SK-N-SH (cell line): ENCODE measurements at regions not wholly inside any gene's neighbourhood (a gene's known extent, or its start where the extent isn't known, plus 50 kb on each side); places are given as distances from the start of the nearest gene placed in this dataset.

Source experiments
- CTCF ChIA-PET: fragments of 300-600, 350-600 bp; formaldehyde crosslinking; extraction: SDS; loops from one replicate; lab custom pipeline; 2021; lab: Yijun Ruan, JAX
- POLR2A ChIA-PET: fragments of 350-600 bp; sonication (Branson Sonifier 250); formaldehyde crosslinking; extraction: SDS; loops from one replicate; lab custom pipeline; 2020; ENCODE audit warnings: antibody characterized with exemption, inconsistent platforms; lab: Yijun Ruan, JAX
- DNase-seq: peaks from one replicate; pipeline ENCODE4 v3.0.0; 2012
- H2AFZ ChIP-seq: fragments of 200-600 bp; sonication (generic); 2 replicates; pipeline ENCODE4 v1.8.1; 2016; ENCODE audit warnings: antibody characterized with exemption, mild to moderate bottlenecking, low read depth
- H3F3A ChIP-seq: fragments of 200-600 bp; sonication (generic); replicated peaks from 2 replicates; pipeline ENCODE3; 2016; ENCODE audit warnings: antibody characterized with exemption, mild to moderate bottlenecking; ENCODE audit not compliant: insufficient read depth
- H3K27ac ChIP-seq, 2 experiments: fragments of 200-500 bp in 1 of 2; fragments of 200-600 bp in 1 of 2; sonication (Bioruptor generic) in 1 of 2; sonication (generic), shearing (Covaris generic) in 1 of 2; 2 replicates each; pipeline versions ENCODE4 v1.5.1 to v1.6.1; 2014 to 2016; ENCODE audit warnings: low read depth in 2 of 2, inconsistent platforms in 1 of 2, low read length in 1 of 2, mild to moderate bottlenecking in 1 of 2, mixed read lengths in 1 of 2
- H3K27me3 ChIP-seq: fragments of 200-600 bp; sonication (generic), shearing (Covaris generic); 2 replicates; pipeline ENCODE4 v1.6.1; 2016; ENCODE audit warnings: mixed run types; ENCODE audit not compliant: insufficient read depth
- H3K36me3 ChIP-seq, 2 experiments: fragments of 200-500 bp in 1 of 2; fragments of 200-600 bp in 1 of 2; sonication (Bioruptor generic) in 1 of 2; sonication (generic) in 1 of 2; replicated peaks in 1 of 2; 2 replicates each; pipeline versions ENCODE3 to v1.5.1; 2014 to 2016; ENCODE audit warnings: low read length in 1 of 2, mild to moderate bottlenecking in 1 of 2; ENCODE audit not compliant: insufficient read depth in 2 of 2, control insufficient read depth in 1 of 2
- H3K4me1 ChIP-seq, 2 experiments: fragments of 200-500 bp in 1 of 2; fragments of 200-600 bp in 1 of 2; sonication (Bioruptor generic) in 1 of 2; sonication (generic), shearing (Covaris generic) in 1 of 2; 2 replicates each; pipeline versions ENCODE4 v1.5.1 to v1.6.1; 2014 to 2016; ENCODE audit warnings: low read depth in 1 of 2, low read length in 1 of 2, mixed run types in 1 of 2; ENCODE audit not compliant: insufficient read depth in 2 of 2, control insufficient read depth in 1 of 2
- H3K4me2 ChIP-seq: fragments of 200-600 bp; sonication (generic), shearing (Covaris generic); 2 replicates; pipeline ENCODE4 v1.6.1; 2017; ENCODE audit warnings: mixed run types
- H3K4me3 ChIP-seq, 2 experiments: fragments of 200-500 bp in 1 of 2; fragments of 200-600 bp in 1 of 2; sonication (Bioruptor generic) in 1 of 2; sonication (generic), shearing (Covaris generic) in 1 of 2; 2 replicates each; pipeline versions ENCODE4 v1.5.1 to v1.8.1; 2014 to 2016; ENCODE audit warnings: low read depth in 2 of 2, inconsistent platforms in 1 of 2, low read length in 1 of 2, mild to moderate bottlenecking in 1 of 2, mixed read lengths in 1 of 2, moderate library complexity in 1 of 2
- H3K79me2 ChIP-seq: fragments of 200-600 bp; sonication (generic); 2 replicates; pipeline ENCODE4 v1.8.1; 2017; ENCODE audit warnings: mild to moderate bottlenecking; ENCODE audit not compliant: insufficient read depth
- H3K9ac ChIP-seq: fragments of 200-600 bp; sonication (generic); 2 replicates; pipeline ENCODE4 v1.6.1; 2017; ENCODE audit warnings: mixed run types
- H3K9me2 ChIP-seq: fragments of 200-600 bp; sonication (generic); 2 replicates; pipeline ENCODE4 v1.6.1; 2017; ENCODE audit warnings: mixed run types
- H3K9me3 ChIP-seq: fragments of 200-600 bp; sonication (generic); 2 replicates; pipeline ENCODE4 v1.6.1; 2017; ENCODE audit warnings: mixed run types, mild to moderate bottlenecking, moderate library complexity
- H4K20me1 ChIP-seq: fragments of 200-600 bp; sonication (generic); 2 replicates; pipeline ENCODE4 v1.6.1; 2017; ENCODE audit warnings: mild to moderate bottlenecking, mixed run types; ENCODE audit not compliant: insufficient read depth
- CHD2 ChIP-seq: fragments of 150-350 bp; IDR thresholded peaks from 2 replicates; pipeline ENCODE4 v1.6.1; 2018; ENCODE audit warnings: low read length; ENCODE audit not compliant: partially characterized antibody
- EP300 ChIP-seq, 2 experiments: IDR thresholded peaks; 2 replicates each; pipeline versions ENCODE4 v1.4.0 to v1.6.1; 2012; ENCODE audit warnings: borderline replicate concordance in 1 of 2, low read depth in 1 of 2, low read length in 1 of 2
- EZH2phosphoT487 ChIP-seq: fragments of 200-600 bp; sonication (generic); IDR thresholded peaks from 2 replicates; pipeline ENCODE4 v1.6.1; 2017; ENCODE audit warnings: low read depth, mixed run types, mild to moderate bottlenecking, antibody characterized with exemption, moderate library complexity, borderline replicate concordance
- FOSL2 ChIP-seq: IDR thresholded peaks from 2 replicates; pipeline ENCODE4 v1.4.0; 2012; ENCODE audit warnings: low read depth, mild to moderate bottlenecking, moderate library complexity, borderline replicate concordance
- FOXJ3 ChIP-seq: sonication (generic); formaldehyde crosslinking; IDR thresholded peaks from 2 replicates; pipeline ENCODE4 v1.5.1; 2020; ENCODE audit warnings: mild to moderate bottlenecking, missing genetic modification reagents
- FOXM1 ChIP-seq: IDR thresholded peaks from 2 replicates; pipeline ENCODE4 v1.4.0; 2012; ENCODE audit warnings: low read depth, mild to moderate bottlenecking
- GABPA ChIP-seq: IDR thresholded peaks from 2 replicates; pipeline ENCODE4 v1.4.0; 2012; ENCODE audit warnings: low read depth, mild to moderate bottlenecking
- GATA2 ChIP-seq: sonication (generic); formaldehyde crosslinking; IDR thresholded peaks from 2 replicates; pipeline ENCODE4 v1.5.0; 2020; ENCODE audit warnings: mild to moderate bottlenecking, missing genetic modification reagents
- MEF2A ChIP-seq: IDR thresholded peaks from 2 replicates; pipeline ENCODE4 v1.4.0; 2012; ENCODE audit warnings: low read depth, borderline replicate concordance
- RAD21 ChIP-seq: IDR thresholded peaks from 2 replicates; pipeline ENCODE4 v1.6.1; 2012; ENCODE audit warnings: mild to moderate bottlenecking, low read length
- RCOR1 ChIP-seq: fragments of 150-350 bp; IDR thresholded peaks from 2 replicates; pipeline ENCODE4 v1.6.1; 2017; ENCODE audit warnings: antibody characterized with exemption, low read length
- RFX5 ChIP-seq: IDR thresholded peaks from 2 replicates; pipeline ENCODE4 v1.6.1; 2012; ENCODE audit warnings: mild to moderate bottlenecking, improper control_type of control experiment, low read length
- RXRA ChIP-seq: IDR thresholded peaks from 2 replicates; pipeline ENCODE4 v1.4.0; 2012; ENCODE audit warnings: low read depth, mild to moderate bottlenecking, borderline replicate concordance
- SMC3 ChIP-seq: IDR thresholded peaks from 2 replicates; pipeline ENCODE4 v1.6.1; 2012; ENCODE audit warnings: low read depth, low read length, improper control_type of control experiment
- TAF1 ChIP-seq: IDR thresholded peaks from 2 replicates; pipeline ENCODE4 v1.6.1; 2012; ENCODE audit warnings: low read depth, mild to moderate bottlenecking, low read length, moderate library complexity, borderline replicate concordance
- TEAD4 ChIP-seq: IDR thresholded peaks from 2 replicates; pipeline ENCODE4 v1.4.0; 2012; ENCODE audit warnings: mild to moderate bottlenecking, borderline replicate concordance; ENCODE audit not compliant: insufficient read depth
- WGBS: methylation state at CpG from one replicate; pipeline ENCODE4 v1.1.6; 2017; ENCODE audit warnings: low lambda C conversion rate; 5-methylcytosine and 5-hydroxymethylcytosine counted together
- TF ChIP-seq, protein P1 (sequence below): fragments of 150-350 bp; IDR thresholded peaks from 2 replicates; pipeline ENCODE4 v1.6.1; 2017; ENCODE audit warnings: antibody characterized with exemption, low read length, low read depth, borderline replicate concordance
- TF ChIP-seq, protein P2 (sequence below): IDR thresholded peaks from 2 replicates; pipeline ENCODE4 v1.6.1; 2012; ENCODE audit warnings: mild to moderate bottlenecking, low read depth, low read length, moderate library complexity
- TF ChIP-seq, protein P3 (sequence below): fragments of 200-600 bp; sonication (generic); IDR thresholded peaks from 2 replicates; pipeline ENCODE4 v1.6.1; 2017; ENCODE audit warnings: antibody characterized with exemption, mild to moderate bottlenecking, moderate library complexity

- no peaks in the 10 kb centered on the region for H3K79me2 ChIP-seq
- no peaks in the 10 kb centered on the region; a peak in 1 of 4 replicates for H3K4me1 ChIP-seq
- H3K9me2 ChIP-seq = no peaks in the 10 kb centered on the region
- no peaks in the 10 kb centered on the region for H3K27me3 ChIP-seq
- CTCF ChIA-PET = interaction anchor here (1.0 to 2.1 kb wide), 3 partner anchors 9 to 14 kb away, joined by 3 to 9 read pairs (median 3); no protein-coding TSS in a partner anchor
- no peaks in the 10 kb centered on the region for H3F3A ChIP-seq
- no peaks in the 10 kb centered on the region for H3K9me3 ChIP-seq
- no peak overlapping the region for H3K4me3 ChIP-seq
- 27% methylated on average over 2 of the region's 2 CpGs for WGBS
- no peak for DNase-seq
- no peak overlapping the region; a peak in 1 of 4 replicates for H3K27ac ChIP-seq
- POLR2A ChIA-PET = no interaction called here
- no peaks in the 10 kb centered on the region for H3K36me3 ChIP-seq
- H4K20me1 ChIP-seq = no peaks in the 10 kb centered on the region
- TF ChIP-seq MEF2A (no peak), GATA2 (CRISPR knock-in tag) (no peak), RCOR1 (no peak), TAF1 (no peak), SMC3 (no peak), CHD2 (no peak), FOSL2 (no peak), FOXJ3 (CRISPR knock-in tag) (no peak), RXRA (no peak), GABPA (no peak), FOXM1 (no peak), RFX5 (no peak), EP300 (IDR thresholded peaks at IDR 0.05; ENCODE audit: borderline replicate concordance in 1 of 2, low read depth in 1 of 2, low read length in 1 of 2) (no peak), TEAD4 (no peak), EZH2phosphoT487 (no peak), RAD21 (no peak)
- TF ChIP-seq, protein P1, sequence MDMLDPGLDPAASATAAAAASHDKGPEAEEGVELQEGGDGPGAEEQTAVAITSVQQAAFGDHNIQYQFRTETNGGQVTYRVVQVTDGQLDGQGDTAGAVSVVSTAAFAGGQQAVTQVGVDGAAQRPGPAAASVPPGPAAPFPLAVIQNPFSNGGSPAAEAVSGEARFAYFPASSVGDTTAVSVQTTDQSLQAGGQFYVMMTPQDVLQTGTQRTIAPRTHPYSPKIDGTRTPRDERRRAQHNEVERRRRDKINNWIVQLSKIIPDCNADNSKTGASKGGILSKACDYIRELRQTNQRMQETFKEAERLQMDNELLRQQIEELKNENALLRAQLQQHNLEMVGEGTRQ = no peak
- TF ChIP-seq, protein P2, sequence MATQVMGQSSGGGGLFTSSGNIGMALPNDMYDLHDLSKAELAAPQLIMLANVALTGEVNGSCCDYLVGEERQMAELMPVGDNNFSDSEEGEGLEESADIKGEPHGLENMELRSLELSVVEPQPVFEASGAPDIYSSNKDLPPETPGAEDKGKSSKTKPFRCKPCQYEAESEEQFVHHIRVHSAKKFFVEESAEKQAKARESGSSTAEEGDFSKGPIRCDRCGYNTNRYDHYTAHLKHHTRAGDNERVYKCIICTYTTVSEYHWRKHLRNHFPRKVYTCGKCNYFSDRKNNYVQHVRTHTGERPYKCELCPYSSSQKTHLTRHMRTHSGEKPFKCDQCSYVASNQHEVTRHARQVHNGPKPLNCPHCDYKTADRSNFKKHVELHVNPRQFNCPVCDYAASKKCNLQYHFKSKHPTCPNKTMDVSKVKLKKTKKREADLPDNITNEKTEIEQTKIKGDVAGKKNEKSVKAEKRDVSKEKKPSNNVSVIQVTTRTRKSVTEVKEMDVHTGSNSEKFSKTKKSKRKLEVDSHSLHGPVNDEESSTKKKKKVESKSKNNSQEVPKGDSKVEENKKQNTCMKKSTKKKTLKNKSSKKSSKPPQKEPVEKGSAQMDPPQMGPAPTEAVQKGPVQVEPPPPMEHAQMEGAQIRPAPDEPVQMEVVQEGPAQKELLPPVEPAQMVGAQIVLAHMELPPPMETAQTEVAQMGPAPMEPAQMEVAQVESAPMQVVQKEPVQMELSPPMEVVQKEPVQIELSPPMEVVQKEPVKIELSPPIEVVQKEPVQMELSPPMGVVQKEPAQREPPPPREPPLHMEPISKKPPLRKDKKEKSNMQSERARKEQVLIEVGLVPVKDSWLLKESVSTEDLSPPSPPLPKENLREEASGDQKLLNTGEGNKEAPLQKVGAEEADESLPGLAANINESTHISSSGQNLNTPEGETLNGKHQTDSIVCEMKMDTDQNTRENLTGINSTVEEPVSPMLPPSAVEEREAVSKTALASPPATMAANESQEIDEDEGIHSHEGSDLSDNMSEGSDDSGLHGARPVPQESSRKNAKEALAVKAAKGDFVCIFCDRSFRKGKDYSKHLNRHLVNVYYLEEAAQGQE = no peak
- TF ChIP-seq, protein P3, sequence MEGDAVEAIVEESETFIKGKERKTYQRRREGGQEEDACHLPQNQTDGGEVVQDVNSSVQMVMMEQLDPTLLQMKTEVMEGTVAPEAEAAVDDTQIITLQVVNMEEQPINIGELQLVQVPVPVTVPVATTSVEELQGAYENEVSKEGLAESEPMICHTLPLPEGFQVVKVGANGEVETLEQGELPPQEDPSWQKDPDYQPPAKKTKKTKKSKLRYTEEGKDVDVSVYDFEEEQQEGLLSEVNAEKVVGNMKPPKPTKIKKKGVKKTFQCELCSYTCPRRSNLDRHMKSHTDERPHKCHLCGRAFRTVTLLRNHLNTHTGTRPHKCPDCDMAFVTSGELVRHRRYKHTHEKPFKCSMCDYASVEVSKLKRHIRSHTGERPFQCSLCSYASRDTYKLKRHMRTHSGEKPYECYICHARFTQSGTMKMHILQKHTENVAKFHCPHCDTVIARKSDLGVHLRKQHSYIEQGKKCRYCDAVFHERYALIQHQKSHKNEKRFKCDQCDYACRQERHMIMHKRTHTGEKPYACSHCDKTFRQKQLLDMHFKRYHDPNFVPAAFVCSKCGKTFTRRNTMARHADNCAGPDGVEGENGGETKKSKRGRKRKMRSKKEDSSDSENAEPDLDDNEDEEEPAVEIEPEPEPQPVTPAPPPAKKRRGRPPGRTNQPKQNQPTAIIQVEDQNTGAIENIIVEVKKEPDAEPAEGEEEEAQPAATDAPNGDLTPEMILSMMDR = no peak
- no peak overlapping the region for H2AFZ ChIP-seq
- no peak overlapping the region for H3K4me2 ChIP-seq
- no peak overlapping the region for H3K9ac ChIP-seq
Observed at GRCh38 chr4:31059753-31060522, 339.8 kb downstream of the PCDH7 start.
